HG02970 (cell line): ENCODE measurements at regions not wholly inside any gene's neighbourhood (a gene's known extent, or its start where the extent isn't known, plus 50 kb on each side); places are given as distances from the start of the nearest gene placed in this dataset.

ENCODE experiments used
- ATAC-seq: cut with Tn5 transposase; IDR thresholded peaks from one replicate; pipeline ENCODE4 v1.9.1; 2021; ENCODE audit warnings: mild to moderate bottlenecking, moderate library complexity, moderate number of reproducible peaks; ENCODE audit not compliant: unreplicated experiment, low FRiP score

DNA sequence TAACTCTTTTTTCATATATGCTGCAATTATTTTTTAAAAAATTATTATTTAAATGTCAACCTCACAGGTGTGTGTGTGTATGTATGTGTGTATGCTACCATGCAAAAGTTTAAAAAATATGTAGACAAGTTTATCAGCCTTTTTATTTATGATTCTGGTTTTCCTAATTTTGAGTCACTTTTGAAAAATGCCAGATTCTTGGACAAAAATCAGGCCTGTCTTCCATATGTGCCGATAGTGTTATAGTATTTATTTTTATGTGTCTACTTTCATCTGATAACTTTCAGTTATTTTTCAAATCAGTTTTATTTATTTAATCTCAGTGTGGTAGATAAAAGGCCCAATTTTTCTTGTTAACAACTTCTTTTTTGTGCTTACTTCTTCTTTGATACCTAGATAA, 176.2 kb downstream of the RDH14 start:
- no peak for ATAC-seq

DNA sequence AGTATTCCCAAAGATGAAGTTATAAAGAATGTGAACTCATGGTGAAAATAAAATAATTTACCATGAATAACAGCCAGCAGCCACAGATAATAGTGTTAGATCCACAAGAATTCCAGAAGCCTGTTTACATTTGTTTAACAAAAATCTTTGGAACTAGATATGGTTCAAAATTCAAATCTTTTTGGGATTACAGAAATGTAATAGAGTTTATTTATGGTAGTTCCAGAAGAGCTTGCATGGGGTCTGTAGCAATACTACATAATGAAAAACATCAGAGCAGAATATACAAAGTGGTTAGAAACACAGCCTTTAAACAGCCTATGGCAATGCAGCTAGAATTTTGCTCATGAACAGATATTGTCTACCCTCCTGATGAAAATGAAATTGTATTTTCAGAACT, 179.1 kb downstream of the RDH14 start:
- no peak for ATAC-seq

DNA sequence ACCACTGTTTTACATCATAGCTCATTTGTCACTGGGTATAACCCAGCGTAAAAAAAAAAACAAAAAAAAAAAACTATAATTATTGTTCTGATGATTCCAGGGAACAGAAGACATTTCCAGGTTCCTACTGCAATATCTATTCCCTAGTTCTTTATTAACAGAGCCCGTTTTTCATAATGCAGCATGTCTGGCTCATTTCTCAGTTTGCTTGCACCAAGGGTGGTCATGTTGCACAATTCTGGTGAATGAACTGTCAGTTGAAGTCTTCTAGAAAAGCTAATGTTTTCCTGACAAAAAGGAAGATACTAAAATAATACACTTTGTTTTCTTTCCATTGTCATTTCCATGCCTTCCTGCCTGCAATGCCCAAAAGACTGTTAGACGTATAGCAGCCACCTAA, 180.1 kb downstream of the RDH14 start:
- ATAC-seq: no peak

DNA sequence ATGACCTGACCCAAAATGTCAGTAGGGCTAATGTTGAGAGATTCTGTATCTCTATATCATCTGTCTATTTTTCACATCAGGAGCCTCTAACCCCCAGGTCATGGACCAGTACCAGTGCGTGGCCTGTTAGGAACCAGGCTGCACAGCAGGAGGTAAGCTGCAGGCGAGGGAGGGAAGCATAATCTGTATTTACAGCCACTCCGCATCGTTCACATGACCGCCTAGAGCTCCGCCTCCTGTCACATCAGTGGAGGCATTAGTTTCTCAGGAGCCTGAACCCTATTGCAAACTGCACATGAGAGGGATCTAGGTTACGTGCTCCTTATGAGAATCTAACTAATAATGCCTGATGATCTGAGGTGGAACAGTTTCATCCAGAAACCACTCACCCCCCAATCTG, 180.6 kb downstream of the RDH14 start:
- no peak for ATAC-seq

DNA sequence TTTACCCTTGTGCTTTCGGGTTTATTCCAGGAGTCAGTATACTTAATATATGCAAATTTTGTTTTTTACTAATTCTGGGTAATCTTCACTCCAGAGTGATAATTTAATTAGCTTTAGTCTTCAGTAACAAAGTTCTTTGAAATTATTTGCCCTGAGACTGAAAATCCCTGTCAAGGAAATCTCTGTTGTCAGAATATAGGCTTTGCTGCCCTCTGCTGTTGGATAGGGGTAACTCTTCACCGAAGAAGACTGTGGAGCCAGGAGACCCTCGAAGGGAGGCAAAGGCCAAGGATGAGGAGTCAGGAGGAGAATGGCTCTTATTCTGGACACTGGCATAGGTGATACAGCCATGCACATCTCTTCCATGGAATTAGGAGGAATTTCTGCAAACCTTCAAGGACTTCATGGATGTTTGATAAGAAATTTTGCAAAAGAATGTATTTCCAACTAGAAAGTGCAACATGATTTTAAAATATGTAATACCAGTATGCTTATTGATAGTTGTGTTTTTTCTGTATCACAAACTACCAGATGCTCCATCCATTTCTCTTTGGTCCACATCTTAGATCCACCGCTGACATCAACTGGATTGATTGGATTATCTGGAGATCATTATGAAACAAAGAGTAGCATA, 182.3 kb downstream of the RDH14 start:
- peak; percentile 79 for ATAC-seq

DNA sequence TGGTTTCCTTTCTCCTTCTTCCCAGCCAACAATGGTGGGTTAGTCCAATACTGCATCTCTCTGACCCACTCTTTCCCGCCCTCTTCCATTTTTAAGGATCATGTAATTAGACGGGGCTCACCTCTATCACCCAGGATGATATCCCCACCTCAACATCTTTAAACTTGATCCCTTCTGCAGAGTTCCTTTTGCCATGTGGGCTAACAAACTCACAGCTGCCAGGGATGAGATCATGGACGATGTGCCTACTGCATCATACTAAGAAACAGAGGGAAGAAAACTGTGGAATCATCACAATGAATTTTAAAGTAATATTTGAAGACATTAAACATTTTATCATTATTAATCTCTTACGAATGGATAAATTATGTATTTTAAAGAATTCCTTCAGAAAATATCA, 183.5 kb downstream of the RDH14 start:
- ATAC-seq: no peak

DNA sequence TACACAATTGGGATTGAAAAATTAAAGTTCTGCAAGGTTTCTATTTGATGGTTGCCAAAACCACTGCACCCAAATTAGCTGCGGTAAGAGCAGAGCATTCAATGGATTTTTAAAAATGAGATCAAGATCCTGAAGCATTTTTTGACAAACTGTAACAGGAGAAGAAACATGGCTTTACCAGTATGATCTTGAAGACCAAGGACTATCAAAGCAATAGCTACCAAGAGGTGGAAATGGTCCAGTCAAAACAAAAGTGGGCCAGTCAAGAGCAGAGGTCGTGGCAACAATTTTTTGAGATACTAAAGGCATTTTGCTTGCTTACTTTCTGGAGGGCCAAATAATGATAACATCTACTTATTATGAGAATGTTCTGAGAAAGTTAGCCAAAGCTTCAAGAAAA, 186.8 kb downstream of the RDH14 start:
- no peak for ATAC-seq

DNA sequence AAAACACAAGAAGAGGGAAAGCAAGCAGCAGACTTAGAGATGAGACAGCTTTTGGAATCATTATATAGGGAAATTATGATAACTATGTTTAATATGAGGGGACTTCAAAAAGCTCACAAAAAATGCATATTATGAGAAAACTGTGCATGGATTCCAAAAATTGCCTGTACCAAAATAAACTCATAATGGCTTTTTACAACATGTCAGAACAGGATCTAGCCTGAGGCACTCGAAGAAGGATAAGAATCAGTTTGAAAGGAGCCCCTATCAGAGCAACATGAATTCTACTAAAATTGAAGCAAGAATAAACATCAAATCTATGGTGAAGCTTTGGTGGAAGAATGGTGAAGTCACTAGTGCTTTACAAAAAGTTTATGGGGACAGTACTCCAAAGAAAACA, 187.4 kb downstream of the RDH14 start:
- no peak for ATAC-seq

DNA sequence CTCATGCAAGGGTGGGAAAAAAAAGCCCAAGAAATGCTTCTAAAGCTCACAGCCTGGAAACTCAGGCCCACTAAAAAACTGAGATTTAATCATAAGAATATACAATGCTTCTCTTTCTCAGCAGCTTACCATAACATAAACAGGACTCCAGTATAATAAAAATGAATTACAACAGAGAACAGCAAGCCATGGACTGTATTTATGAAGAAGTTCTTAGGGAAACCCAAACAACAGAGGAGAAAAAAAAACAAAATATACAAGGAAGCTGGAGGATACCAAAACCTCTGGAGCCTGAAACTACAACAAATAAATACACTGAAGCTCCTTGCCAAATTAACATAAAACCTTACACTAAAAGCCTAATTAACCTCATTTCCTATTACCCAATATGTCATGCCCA, 187.8 kb downstream of the RDH14 start:
- ATAC-seq: no peak

DNA sequence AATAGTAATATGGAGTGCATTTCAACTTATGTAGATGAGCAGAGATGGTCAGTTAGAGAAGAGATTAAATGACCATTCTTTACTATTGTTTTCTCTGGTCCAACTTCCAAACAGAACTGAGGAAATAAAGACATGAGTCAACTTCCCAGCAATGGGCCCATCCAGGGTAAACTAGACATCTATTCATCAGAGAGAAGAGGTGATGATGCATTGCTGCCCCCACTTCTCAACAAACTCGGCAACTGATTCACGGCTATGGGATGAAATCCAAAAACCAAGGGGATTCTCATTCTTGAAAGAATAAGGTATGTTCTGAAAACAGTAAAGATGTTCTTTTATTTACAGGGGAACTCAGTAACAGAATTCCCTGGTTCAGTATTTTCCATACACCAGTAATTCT, 190.7 kb downstream of the RDH14 start:
- no peak for ATAC-seq

DNA sequence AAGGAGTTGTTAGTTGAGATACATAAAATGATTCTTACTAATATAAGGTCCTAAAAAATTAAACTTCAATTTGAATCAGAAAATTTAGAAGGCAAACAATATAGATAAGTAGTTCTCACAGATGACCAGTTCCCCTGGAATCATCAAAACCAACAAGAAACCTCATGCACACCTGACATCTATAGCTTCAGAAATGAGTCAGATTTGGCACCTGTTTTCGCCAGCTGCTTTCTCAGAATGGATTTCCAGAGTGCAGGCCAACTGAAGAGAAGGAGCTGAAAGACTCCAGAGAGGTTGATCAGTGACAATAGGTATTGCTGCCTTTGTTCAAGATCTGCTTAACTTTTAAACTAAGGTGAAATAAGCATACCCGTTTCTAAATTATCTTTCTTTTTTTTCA, 192.4 kb downstream of the RDH14 start:
- no peak for ATAC-seq

DNA sequence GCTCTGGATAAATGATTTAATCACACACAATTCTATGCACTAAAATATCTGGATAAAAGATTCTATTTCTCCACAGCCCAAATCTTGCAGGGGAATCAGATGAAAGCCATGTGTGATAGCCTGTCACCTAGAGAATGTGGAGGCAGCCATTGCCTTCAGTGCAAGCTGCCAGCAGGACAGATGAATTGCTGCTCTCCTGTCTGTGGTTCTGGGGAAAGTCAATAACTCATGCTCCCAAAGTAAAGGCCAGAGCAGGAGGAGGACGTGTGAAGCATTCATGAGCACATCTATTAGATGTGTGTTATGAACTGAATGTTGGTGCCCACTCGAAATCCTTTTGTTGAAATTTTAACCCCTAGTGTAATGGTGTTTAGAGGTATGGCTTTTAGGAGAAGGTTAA, 195.1 kb downstream of the RDH14 start:
- no peak for ATAC-seq

DNA sequence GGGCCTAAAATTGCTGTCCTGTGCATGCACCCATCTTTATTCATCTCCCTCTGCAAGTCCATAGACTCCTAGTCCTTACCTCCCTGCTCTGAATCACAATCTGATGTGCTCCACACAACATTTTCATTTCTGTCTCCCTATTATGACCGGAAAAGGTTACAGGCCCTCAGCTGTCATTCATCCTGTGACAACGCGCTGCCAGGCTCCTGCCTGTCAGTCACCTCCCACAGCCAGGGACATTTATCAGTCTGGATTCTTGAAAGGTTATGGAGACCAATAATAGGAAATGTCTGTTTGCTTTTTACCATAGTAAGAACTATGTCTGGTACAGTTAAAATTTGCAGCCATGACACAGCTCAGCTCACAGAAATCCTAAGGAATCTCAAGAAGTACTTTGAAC, 197.1 kb downstream of the RDH14 start:
- ATAC-seq: no peak

DNA sequence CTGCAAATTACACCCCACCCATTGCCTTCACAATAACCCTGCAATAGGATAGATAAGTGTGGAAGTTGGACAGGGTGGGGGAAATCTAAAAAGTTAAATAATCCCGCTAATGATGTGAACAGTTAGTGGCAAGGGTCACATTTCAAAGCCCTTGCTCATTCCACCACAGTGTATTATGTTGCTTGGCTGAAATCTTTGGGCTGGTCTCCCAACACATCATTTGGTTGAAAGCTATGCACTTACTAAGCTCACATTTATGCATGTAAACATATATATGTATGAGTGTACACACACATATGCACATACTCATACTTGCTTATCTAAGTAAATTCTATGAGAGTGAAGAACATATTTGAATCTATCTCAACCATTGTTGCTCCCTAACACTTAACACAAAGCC, 197.8 kb downstream of the RDH14 start:
- no peak for ATAC-seq

DNA sequence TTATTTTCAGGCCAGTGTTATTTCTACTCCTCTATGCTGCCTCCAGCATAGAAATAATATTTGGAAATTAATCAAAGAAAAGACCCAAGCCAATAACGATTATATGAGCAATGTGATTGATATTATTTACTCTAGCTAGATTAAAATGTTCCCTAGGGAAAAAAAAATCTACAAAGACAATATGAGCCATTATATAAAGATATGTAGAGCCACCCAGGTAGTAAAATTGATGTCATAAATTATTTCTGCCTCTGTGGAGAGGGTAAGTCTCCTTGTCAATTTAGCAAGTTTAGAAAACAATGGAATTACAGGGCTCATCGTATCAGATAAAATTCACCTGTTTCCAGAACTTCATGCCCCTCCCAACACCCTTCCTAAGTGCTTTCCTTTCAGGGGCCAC, 202.9 kb downstream of the RDH14 start:
- no peak for ATAC-seq

DNA sequence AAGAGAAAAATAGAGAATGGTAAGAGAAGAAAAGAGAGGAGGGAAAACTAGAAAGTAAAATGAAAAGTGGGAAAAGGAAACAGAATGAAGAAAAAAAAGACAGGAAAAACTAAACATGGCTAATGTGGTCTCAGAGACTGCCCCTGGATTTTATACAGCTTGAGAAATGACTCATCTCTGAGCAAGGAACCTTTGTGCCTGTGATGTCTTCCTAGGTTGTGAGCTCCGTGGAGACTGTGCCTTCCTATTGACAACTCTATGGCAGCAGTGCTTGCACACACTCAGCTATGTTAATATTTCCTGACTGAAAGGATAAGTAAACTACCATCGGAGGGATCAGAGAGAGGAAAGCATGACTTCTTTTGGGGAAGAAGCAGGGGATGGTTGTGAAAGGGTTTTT, 203.8 kb downstream of the RDH14 start:
- no peak for ATAC-seq

DNA sequence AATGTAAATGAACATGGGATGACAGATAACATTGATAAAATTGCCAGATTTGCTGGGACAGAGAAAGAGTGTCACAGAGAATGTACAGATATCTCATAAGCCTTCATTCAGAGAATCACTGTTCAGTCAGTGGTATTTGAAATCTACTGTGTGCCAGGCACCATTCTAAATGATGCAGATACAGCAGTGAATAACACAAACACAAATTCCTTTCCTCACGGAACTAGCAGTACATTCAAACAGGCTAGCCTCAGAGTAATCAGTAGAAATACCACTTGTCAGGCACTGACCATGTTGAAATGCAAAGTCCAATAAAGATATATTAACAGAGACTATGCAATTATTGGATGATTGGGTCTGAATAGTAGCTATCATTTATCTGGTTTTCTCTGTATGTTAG, 211.0 kb downstream of the RDH14 start:
- no peak for ATAC-seq

DNA sequence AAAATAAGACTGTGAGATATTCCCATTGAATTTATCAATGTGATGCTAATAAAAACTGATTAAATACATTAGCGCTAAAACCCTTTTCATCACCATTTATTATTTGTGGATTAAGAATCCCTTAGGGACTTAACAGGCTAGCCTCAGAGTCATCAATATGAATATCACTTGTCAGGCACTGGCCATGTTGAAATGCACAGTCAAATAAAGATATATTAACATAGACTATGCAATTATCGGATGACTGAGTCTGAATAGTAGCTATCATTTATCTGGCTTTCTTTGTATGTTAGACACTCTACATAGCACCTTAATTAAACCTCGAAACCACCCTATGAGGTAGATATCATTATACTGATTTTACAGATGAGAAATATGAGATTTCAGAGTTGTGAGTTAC, 213.6 kb downstream of the RDH14 start:
- ATAC-seq: no peak

DNA sequence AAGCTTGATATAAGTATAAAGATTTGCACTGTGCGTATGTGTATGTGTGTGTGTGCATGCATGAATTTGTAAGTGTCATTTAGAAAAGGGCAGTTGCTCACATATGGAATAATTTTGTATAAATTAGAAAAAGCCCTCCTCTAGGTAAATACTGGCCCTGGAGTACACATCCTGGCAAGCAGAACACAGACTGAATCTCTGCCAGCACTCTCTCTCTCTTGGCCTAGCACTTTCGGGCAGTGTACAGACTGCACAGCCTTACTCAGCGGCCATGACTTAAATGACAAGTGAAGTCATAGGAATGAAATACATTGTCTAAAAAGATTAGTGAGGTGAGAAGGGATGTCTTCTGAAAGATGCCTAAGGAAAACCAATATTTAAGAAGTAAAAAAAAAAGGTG, 214.1 kb downstream of the RDH14 start:
- no peak for ATAC-seq

DNA sequence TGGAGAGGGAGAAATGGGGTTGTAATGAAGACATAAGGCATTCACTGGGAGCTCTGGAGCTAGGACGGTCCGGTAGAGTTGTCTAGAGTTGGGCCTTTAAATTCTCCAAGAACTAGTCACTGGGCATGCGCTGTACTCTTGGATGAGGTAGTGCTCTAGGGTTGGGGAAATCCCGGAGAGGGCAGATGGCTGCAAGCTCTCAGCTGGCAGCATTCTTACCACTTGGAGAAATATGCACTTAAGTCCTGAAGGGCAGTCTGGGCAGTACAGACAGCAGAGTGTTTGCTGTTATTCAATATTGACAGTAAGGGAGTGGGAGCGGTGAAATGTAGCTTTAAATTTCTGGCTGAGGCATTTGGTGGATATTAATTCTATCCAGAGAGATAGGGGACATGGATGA, 214.6 kb downstream of the RDH14 start:
- ATAC-seq: no peak

DNA sequence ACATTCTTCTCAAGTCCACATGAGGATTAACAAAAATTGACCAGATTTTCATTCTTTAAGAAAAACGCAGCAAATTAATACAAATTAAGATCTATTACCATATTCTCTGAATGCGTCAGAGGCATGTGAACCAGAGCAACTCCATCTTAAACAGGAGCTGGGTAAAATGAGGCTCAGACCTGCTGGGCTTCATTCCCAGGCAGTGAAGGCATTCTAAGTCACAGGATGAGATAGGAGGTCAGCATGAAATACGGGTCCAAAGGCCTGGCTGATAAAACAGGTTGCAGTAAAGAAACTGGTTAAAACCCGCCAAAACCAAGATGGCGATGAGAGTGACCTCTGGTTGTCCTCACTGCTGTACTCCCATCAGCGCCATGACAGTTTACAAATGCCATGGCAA, 217.6 kb downstream of the RDH14 start:
- ATAC-seq: no peak

DNA sequence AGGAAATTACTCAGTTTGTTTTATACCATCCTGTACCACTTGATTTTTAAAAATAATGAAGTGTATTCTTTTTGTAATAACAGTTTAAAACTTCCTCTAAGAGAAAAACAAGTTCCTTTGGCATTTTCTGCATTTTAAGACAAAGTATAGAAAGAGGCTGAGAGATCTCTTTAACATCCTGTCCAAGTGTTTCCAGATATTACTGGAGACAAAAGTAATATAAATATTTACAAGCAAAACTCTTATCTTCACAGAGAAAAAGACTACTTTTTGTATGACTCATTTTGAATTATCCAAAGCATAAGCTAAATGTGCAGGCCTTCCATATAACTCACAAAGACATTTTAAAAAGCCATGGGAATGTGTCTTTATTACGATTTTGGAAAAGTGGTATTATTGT, 221.1 kb downstream of the RDH14 start:
- no peak for ATAC-seq

DNA sequence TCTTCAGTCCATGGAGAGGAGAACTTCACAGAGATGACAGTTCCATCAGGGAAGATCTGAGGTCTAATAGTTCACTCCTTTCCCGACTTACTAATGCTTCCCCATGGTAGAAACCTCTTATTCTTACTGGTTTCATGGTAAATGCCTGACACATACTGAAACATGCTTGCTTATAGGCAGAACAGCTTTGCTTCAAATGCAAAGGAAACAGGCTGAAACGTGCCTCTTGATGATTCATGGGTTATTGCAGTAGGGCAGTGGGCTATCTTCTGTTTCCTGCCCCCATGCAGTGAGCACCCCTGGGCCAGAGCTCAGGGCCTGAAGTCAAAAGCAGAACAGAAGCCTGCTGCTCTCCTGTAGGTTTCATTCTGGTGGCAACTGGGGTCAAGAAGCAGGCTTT, 223.5 kb downstream of the RDH14 start:
- no peak for ATAC-seq
